ENCODE measurements at regions not wholly inside any gene's neighbourhood (a gene's known extent, or its start where the extent isn't known, plus 50 kb on each side); places are given as distances from the start of the nearest gene placed in this dataset.
"Not testable (repeated sequence)": the region's sequence is repeated elsewhere in the genome, so short reads cannot be mapped to it uniquely, and the experiment has no call there.

DNA sequence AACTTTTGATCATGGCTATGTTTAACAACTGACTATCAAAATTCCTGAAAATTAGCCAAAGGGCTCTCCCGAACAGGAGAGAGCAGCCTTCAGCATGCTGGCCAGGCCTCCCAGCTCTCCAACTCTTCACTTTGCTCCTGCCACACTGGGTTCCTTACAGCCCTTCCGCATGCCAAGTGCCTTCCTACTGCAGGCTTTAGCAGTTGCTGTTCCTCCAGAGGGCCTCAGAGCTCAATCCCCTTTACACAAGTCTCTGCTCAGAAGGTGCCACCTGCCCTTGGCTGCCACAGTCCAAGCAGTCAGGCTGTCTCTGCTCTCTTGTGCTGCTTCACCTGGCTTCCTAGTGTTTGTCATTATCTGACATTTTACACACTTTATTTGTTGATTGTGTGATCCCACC, 553.1 kb upstream of the PPP2R3A start:
- no peak for DNase-seq

DNA sequence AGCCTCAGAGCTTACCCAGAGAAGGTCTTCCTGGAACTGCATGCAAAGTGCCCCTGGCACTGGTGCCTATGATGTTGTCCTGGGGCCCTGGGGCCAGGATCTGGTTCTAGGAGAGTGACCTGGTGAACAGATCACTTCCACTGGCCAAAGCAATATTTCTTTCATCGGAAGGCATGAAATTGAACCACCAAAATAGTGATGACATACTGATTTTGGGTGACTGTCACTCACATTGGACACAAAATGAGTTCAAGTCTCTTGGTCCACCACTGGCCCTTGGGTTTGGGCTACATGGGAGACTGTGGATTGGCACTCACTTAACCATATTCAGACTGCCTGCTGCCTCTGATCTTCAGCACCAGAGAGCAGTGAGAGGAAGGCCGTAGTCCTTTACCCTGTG, 549.3 kb upstream of the PPP2R3A start:
- no peak for DNase-seq

DNA sequence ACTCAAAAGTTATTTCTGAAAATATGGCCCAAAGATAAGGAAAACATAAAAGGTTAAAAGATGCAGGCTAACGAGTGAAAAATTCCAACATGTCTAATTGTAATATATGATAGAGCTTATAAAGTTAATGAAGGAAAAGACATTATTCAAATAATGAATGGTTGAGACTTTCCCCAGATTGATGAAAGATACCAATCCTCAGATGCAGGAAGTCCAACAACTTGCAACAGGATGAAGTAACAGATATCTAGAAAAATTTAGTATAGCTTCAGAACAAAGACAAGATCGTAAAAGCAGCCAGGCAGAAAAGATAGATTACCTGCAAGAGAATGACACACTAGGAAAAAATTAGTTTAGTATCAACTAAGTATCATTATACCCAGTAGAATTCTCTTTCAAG, 546.4 kb upstream of the PPP2R3A start:
- no peak for DNase-seq

DNA sequence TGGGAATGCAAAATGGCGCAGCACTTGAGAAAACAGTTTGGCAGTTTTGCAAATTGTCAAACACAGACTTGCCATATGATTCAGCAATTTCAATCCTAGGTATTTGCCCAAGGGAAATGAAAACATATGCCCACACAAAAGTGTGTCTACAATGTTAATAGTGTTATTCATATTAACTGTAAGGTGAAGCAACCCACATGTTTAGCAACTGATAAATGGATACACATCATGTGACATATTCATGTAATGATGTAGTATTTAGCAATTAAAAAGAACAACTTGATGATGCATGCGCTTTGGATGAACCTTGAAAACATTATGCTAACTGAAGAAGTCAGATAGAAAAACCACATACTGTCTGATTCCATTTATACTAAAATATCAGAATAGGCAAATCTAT, 539.0 kb upstream of the PPP2R3A start:
- no peak for DNase-seq

DNA sequence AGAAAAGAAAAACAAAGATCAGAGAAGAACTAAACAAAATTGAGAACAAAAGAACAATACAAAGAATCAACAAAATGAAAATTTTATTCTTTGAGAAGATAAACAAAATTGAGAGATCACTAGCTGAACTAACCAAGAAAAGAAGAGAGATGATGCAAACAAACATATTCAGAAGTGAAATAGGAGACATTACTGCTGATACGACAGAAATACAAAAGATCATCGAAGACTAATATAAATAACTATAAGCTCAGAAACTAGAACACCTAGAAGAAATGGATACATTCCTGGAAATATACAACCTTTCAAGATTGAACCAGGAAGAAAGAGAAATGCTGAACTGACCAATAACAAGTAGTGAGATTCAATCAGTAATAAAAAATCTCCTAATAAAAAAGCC, 533.1 kb upstream of the PPP2R3A start:
- DNase-seq = no peak

DNA sequence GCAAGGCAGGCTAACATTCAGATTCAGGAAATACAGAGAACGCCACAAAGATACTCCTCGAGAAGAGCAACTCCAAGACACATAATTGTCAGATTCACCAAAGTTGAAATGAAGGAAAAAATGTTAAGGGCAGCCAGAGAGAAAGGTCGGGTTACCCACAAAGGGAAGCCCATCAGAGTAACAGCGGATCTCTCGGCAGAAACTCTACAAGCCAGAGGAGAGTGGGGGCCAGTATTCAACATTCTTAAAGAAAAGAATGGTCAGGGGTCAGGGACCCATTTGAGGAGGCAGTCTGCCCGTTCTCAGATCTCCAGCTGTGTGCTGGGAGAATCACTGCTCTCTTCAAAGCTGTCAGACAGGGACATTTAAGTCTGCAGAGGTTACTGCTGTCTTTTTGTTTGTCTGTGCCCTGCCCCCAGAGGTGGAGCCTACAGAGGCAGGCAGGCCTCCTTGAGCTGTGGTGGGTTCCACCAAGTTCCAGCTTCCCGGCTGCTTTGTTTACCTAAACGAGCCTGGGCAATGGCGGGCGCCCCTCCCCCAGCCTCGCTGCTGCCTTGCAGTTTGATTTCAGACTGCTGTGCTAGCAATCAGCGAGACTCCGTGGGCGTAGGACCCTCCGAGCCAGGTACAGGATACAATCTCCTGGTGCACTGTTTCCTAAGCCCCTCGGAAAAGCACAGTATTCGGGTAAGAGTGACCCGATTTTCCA, 526.5 kb upstream of the PPP2R3A start:
- not testable (repeated sequence) for DNase-seq

DNA sequence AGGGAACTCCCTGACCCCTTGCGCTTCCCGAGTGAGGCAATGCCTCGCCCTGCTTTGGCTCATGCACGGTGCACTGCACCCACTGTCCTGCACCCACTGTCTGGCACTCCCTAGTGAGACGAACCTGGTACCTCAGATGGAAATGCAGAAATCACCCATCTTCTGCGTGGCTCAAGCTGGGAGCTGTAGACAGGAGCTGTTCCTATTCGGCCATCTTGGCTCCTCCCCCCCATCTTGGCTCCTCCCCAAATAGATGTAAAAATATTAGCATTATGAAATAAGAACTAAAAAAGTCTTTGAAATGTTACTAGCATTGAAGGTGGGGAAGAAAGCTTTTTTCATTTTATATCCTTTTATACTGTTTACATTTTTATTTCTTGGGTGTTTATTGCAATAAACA, 525.9 kb upstream of the PPP2R3A start:
- not testable (repeated sequence) for DNase-seq

DNA sequence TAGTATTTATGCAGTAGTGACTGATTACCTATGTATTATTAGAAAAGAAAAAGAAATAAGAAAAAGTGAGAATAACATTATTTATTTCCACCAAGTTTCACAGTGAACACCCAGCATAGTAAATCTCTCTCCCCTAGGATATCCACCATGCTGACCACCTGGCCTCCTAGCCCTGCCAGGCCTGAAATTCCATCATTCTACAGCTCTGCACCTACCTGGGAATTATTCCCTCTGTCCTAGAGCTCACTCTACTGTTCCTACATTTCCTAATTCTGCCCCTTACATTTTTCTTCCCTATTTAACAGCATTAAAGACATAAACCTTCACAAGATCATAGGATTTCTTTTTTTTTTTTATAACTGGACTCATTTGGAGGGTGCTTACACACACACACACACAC, 525.3 kb upstream of the PPP2R3A start:
- DNase-seq = no peak

DNA sequence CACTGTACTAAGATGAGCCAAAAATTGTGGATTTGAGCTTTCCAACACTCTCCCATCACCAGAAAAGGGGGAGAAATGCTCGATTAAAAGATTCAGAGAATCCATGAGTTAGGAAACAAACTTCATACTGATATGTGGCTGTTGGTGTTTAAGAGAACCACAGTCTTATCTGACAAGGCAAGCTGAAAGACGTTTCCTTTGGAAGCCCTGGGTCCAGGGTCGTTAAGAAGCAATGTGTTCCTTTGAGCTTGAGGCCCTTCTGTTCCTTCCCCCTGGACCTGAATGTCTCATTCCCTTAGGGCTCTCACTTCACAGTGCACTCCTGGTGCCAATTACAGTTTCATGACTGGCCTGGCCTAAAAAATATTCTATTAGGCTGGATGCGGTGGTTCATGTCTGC, 524.8 kb upstream of the PPP2R3A start:
- DNase-seq = no peak

DNA sequence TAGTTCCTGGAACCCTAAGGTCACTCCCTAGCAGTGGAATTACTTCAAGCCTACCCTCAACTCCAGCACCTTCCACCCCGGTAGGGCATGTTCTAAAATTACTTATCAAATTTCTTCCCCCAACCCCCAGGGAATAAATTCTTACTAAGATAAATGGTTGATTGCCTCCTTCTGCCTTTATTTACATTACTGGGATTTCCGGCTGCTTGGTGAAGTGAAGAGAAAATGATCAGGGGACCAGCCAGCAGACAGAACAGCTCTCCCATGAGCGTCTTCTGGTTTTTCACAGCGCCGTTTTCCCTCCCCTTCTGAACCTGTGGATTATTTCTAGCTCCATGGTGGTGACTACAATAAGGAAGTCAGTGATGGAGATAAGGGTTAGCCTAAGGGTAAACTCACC, 521.5 kb upstream of the PPP2R3A start:
- no peak for DNase-seq

DNA sequence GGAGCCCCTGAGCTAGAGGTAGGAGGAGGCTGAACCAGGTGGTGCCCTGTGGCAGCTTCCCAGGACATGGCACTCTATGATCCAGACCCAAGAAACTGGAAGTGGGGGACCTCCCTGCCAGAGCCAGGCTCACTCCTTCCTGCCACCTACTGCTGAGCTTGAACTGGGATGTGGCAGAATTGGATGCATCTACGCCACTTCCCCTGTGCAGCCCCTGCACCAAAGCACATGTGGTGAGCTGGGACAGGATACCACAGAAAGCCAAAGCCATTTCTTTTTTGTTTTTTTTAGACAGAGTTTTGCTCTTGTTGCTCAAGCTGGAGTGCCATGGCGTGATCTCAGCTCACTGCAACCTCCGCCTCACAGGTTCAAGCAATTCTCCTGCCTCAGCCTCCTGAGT, 518.0 kb upstream of the PPP2R3A start:
- no peak for DNase-seq

DNA sequence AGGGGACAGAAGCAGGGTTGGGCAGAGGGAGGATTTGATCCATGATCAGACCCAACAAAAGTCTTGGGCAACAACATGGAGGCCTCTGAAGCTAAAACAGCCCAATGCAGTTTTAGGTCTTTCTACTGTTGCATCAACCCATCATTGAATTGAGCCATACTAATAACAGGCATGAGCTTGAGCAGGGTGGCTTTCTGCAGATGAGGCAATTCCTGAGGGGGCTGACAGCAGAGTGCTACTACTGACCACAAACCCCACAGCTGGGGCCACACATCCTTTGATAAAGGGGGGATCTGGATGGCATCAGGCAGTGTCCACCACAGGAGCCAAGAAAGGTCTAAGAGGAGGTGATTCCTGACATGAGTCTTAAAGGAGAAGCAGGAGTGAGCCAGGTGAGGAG, 517.0 kb upstream of the PPP2R3A start:
- DNase-seq = no peak

DNA sequence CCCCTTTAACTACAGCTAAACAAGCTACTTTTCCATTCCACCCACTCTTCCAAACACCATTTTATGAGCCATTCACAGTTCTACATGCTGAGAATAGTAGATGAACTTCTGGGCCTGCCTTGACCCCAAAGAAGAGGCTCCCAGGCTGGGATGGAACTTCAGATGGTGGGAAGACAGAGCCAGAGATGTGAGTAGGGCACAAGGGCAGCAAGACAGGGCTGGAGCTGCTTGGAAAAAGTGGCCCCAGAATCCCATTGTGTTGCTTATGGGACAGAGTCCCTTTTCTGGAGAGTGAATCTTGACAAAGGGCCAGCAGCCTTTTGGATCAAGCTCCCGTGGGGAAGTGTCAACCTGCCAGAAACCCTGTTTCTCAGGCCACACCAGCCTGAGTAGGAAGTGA, 516.5 kb upstream of the PPP2R3A start:
- DNase-seq = no peak

DNA sequence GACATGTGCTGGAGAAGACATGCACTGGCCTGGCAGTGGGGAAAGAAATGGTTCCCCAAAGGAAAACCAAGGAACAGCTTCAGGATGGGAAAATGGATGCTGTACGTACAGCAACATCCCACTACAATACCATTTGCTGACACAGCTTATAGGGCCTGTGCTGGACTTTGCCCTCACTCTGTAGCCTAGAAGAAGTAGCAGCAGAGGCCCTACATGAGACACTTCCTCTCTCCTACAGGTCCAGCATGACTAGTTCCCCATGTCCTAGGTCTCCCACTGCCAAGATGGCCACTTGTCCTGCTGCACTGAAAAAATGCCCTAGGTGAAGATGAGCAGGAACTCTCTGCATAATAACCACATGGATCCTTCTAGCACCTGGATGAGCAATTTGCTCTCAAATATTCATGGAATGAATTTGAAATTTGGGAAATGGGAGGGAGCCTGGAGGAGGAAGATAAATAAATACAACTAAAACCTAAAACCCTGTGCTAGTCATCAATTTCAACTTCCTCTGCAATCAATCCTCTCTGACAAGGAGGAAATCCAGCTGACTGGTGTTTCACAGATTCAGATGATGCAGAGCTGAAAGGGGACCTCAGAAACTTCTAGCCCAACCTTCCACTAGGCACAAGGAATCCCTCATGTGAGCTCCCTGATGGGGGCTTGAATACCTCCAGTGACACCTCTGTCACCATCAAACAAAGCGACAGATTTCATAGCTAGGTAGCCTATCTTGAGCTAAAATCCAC, 514.3 kb upstream of the PPP2R3A start:
- no peak for DNase-seq

DNA sequence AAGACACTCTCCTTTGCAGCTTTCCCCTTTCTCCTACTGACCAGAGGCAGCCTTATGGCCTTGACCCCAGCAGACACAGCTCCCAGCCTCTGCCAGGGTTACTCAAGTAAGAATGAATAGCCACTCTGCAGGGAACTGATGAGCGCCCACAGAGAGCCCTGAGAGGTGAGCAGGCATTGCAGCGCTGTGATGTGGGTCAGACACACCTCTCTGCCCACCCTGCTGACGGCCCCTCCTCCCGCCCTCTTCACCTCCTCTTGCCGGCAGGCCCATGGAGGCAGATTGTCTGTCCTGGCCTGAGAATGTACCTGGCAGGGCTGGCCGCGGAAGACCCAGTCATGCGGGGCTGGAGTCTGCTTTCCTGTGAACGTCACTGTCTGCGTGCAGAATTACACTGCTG, 512.6 kb upstream of the PPP2R3A start:
- no peak for DNase-seq

DNA sequence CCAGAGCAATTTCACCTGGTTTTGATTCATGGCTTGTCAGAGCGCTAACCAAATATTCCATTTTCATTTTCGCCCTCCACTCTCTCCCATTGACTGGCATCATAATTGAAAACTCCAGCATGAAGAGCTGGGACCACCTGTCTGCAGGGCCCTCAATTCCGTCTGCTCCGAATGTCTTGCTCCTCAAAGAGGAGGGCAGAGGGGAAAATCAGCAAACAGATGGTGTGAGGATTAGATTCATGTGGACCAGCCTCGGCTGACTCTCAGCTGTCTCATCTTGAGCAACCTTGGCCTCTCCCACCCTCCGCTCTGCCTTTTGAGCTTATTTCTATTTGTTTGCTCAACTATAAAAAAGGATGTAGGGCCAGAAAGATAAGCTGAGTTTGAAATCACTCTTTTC, 512.2 kb upstream of the PPP2R3A start:
- DNase-seq = no peak

DNA sequence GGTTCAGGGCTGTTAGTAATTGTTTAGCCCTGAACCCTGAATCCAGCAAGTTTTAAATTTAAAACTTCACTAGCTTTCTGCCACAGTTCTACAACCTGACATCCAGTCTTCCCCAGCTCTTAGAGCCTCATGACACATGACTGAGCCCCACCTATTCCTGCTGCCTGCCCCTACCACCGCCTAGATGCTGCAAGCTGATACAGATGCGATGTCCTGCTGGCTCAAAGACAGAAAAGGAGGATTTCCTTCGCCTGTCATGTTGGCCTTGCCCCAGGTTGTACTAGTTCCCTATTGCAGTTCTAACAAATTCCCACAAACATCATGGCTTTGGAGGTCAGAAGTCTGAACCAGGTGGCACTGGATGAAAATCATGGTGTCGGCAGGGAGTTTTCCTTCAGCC, 510.6 kb upstream of the PPP2R3A start:
- no peak for DNase-seq

DNA sequence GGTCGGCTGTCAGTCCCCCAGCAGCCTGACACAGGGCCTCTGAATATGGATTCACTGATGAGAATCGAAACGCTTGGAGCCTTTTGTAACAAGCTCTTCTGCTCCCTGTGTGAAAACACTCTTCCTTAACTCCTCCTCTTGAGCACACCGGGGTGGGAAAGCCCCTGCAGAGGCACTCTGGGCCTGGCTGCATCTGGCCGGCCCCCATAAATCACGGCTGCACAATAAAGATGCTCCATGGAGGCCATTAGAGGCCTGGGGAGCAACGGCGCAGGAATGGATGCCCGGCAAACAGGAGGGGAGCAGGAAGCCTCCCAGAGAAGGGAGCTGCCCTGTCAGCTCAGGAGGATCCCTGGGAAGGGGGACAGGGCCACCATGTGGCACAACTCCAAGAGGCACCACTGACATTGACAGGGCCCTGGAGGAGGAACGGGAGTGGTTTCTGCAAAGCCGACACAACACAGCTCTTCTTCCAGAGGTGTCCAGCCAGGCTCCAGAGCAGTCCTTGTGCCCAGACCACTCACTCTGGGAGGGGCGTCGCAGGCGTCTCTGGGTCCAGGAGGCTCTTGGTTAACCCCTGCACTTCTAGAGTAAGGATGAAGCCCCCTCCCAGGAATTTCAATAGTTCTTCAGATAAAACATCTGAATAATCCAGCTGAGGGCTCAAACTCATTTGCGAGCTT, 509.3 kb upstream of the PPP2R3A start:
- no peak for DNase-seq

DNA sequence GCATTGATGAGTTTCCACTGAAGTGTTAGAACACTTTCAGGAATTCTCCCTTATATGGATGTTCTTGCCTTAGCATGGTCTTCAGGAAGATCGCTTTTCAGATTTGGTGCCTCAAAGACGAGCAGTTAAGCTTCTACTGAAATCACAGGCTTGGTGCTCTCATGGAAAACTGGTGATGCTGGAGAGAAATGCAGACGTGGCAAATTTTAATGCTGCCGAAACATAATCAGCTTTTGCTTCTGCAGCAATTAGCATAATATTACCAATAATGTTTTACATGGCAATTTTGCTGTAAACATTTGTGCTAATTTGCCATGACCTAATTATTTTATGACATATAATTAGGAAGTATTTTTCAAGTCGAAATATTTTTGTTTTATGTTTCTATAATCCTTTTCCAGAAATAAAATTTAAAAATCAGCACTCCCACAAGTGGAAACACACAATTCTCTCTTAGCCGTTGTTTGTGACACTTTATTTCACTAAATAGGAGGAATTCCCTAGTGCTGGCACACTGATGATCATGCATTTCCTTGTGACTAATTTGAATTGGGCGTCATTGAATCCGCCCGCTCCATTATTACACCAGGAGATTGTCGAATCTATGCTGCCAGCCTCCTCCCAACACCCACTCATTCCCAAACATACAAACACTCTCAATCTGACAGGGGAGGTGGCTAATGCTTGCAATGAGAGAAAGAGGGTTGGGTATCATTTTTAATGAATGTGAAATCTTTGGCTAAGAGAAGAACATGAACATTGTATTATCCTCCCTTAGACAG, 506.8 kb upstream of the PPP2R3A start:
- DNase-seq = no peak

DNA sequence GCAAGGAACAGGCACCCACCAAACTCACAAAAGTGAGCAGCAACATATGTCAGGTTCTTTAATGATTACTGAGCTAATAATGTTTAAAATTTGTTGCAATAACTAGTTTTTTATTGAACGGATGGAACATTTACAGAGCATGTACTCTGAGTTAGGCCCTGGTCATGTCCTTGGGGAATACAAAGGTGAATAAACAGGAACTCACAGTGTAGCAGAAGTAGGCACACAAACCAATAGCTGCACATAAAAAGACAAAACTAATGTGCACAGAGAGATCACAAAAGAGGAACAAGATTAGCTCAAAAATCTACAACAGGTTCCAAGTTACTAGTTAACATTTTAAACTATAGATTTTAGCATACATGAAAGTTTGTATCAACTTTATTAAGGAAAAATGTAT, 505.3 kb upstream of the PPP2R3A start:
- no peak for DNase-seq

DNA sequence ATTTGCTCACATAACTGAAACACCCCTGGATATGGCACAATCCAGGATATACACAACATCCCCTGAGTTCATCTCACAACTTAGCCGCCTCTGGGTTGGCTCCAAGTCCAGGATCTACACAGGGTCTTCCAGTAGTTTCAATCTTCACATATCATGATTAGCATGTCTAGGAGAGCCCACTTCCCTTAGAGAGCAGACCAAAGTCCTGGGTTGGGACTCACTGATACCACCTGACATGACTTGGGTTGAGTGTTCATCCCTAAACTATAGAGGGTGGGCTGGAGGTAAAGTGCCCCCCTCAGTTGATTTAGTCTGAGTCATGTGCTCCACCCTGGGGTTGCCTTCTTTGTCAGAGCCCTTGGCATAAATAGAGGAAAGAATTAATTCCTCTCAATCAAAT, 493.6 kb upstream of the PPP2R3A start:
- DNase-seq = no peak

DNA sequence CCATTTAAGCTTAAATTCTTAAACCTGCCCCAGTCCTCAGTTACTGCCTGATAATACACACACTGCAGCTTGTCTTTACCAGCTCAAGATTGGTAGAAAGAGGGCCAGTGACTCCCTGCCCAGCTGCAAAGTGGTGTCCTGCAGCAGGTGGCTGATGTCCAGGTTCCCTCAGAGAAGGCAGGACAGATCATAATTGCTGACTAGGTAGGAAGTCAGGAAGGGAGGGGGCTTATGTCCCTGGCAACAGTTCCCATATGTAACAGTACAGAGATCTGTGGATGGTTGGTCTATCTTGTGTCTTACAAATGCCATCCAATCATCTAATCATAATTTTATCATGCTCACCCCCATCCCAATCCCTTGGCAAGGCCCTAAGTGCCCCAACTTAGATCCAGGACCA, 492.1 kb upstream of the PPP2R3A start:
- no peak for DNase-seq

DNA sequence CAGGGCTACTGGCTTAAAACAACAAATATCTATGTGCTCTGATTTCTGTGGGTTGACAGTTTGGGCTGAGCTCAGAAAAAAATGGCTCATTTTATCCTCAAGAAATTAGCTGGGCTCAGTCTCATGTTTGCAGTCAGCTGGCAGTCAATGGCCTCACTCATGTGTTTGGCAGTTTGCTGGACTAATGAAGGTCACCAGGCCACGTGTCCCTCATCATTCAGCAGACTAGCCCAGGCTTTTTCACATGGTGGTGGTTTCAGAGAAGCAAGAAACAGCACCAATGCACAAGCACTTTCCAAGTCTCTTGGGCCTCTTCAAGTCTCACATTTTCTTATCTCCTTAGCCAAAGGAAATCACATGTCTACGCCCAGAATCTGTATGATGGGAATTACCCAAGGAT, 478.3 kb upstream of the PPP2R3A start:
- DNase-seq = no peak
